ENCODE measurements at regions not wholly inside any gene's neighbourhood (a gene's known extent, or its start where the extent isn't known, plus 50 kb on each side); places are given as distances from the start of the nearest gene placed in this dataset.

DNA sequence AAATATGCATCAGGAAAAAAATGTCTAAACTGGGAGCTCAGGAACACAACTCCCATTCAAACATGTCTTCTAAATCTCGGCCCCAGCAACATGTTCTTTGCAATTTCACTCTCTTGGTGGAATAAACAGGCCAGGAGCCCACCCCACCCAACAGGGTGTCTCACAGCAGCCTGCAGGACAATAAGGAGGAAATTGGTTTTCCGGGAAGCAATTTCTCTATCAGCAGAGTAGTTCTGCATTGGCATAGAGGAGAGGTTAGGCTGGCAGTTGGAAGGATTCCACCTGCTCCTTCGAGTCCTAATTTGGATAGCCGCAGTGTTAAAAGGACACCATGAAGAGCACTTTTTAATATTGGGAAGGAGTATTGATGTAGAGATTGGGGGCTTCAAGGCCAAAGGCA is 55.9 kb upstream of the BARX2 start:
- TF ChIP-seq SIN3A (IDR thresholded peaks at IDR 0.05; ENCODE audit: borderline replicate concordance, insufficient read depth, low read length) (no peak), TAF1 (IDR thresholded peaks at IDR 0.05; ENCODE audit: borderline replicate concordance, insufficient read depth, low read length) (no peak), POLR2AphosphoS5 (IDR thresholded peaks at IDR 0.05; ENCODE audit: low read depth, low read length) (no peak), FOXP2 (optimal IDR thresholded peaks at IDR 0.05; ENCODE audit: borderline replicate concordance, extremely low read depth, extremely low read length, insufficient read depth) (no peak)
- TF ChIP-seq, protein P1, sequence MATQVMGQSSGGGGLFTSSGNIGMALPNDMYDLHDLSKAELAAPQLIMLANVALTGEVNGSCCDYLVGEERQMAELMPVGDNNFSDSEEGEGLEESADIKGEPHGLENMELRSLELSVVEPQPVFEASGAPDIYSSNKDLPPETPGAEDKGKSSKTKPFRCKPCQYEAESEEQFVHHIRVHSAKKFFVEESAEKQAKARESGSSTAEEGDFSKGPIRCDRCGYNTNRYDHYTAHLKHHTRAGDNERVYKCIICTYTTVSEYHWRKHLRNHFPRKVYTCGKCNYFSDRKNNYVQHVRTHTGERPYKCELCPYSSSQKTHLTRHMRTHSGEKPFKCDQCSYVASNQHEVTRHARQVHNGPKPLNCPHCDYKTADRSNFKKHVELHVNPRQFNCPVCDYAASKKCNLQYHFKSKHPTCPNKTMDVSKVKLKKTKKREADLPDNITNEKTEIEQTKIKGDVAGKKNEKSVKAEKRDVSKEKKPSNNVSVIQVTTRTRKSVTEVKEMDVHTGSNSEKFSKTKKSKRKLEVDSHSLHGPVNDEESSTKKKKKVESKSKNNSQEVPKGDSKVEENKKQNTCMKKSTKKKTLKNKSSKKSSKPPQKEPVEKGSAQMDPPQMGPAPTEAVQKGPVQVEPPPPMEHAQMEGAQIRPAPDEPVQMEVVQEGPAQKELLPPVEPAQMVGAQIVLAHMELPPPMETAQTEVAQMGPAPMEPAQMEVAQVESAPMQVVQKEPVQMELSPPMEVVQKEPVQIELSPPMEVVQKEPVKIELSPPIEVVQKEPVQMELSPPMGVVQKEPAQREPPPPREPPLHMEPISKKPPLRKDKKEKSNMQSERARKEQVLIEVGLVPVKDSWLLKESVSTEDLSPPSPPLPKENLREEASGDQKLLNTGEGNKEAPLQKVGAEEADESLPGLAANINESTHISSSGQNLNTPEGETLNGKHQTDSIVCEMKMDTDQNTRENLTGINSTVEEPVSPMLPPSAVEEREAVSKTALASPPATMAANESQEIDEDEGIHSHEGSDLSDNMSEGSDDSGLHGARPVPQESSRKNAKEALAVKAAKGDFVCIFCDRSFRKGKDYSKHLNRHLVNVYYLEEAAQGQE (IDR thresholded peaks at IDR 0.05; ENCODE audit: insufficient read depth in 1 of 2, low read depth in 2 of 2, low read length in 2 of 2) = no peak

DNA sequence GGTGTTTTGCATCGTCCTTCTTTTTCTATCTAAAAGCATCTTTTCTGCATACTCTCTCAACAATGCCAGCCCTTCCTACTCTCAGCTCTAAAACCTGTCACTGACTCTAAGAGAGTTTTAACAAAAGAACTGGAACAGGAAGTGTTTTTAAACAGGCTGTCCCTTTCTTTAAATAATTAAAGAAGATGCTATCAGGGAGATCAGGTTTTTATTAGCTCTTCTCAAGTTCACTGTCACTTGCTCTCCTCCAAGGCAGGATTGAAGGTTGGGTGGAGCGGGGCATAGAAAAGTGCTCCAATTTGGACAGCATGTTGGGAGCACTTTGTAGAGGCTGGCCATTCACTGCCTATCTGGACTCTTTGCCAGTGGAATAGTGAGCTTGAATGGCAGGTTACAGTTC is 56.4 kb upstream of the BARX2 start:
- TF ChIP-seq SIN3A (IDR thresholded peaks at IDR 0.05; ENCODE audit: borderline replicate concordance, insufficient read depth, low read length) (no peak), TAF1 (IDR thresholded peaks at IDR 0.05; ENCODE audit: borderline replicate concordance, insufficient read depth, low read length) (no peak), POLR2AphosphoS5 (IDR thresholded peaks at IDR 0.05; ENCODE audit: low read depth, low read length) (no peak), FOXP2 (optimal IDR thresholded peaks at IDR 0.05; ENCODE audit: borderline replicate concordance, extremely low read depth, extremely low read length, insufficient read depth) (no peak)
- TF ChIP-seq, protein P1 (IDR thresholded peaks at IDR 0.05; ENCODE audit: insufficient read depth in 1 of 2, low read depth in 2 of 2, low read length in 2 of 2) = no peak

DNA sequence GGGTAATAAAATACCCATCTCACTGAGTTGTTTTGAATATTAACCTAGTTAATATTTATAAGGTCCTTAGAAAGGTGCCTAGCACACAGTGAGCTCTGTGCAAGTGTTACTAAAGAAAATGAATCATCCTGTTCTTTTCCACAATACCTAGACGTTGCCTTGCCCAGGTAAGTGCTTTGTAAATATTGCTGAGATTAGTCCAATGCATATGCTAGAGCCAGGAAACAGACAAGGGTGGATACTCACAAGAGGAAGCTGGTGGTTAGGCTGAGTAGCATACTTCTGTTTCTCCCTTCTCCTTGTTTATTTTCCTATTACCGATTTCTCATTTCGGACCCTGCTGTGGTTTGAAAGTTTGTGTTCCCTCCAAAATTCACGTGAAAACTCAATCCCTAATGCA is 58.1 kb upstream of the BARX2 start:
- no peak for TF ChIP-seq SIN3A (IDR thresholded peaks at IDR 0.05; ENCODE audit: borderline replicate concordance, insufficient read depth, low read length)
- TF ChIP-seq FOXP2 (optimal IDR thresholded peaks at IDR 0.05; ENCODE audit: borderline replicate concordance, extremely low read depth, extremely low read length, insufficient read depth) = no peak
- no peak for TF ChIP-seq POLR2AphosphoS5 (IDR thresholded peaks at IDR 0.05; ENCODE audit: low read depth, low read length)
- TF ChIP-seq, protein P1 (IDR thresholded peaks at IDR 0.05; ENCODE audit: insufficient read depth in 1 of 2, low read depth in 2 of 2, low read length in 2 of 2) = no peak
- TF ChIP-seq TAF1 (IDR thresholded peaks at IDR 0.05; ENCODE audit: borderline replicate concordance, insufficient read depth, low read length) = no peak

DNA sequence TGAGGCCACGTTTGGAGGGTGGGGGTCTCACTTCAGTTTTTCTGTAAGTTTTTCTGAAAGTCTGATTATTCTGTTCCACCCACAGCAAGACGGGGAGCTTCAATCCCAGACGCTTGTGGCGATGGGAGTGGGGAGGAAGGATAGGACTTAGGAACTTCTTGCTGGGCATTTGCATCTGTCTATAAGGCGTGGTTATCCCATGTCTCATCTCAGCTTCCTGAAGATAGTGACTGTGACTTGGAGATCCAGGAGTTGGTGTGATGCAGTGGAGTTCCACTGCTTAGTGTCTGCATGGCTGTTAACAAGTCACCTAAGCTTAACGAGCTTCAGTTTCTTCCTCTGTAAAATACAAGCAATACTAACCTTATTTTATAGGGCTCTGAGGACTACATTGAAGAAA is 58.9 kb upstream of the BARX2 start:
- TF ChIP-seq, protein P1 (IDR thresholded peaks at IDR 0.05; ENCODE audit: insufficient read depth in 1 of 2, low read depth in 2 of 2, low read length in 2 of 2) = no peak
- no peak for TF ChIP-seq TAF1 (IDR thresholded peaks at IDR 0.05; ENCODE audit: borderline replicate concordance, insufficient read depth, low read length)
- no peak for TF ChIP-seq SIN3A (IDR thresholded peaks at IDR 0.05; ENCODE audit: borderline replicate concordance, insufficient read depth, low read length)
- no peak for TF ChIP-seq POLR2AphosphoS5 (IDR thresholded peaks at IDR 0.05; ENCODE audit: low read depth, low read length)
- no peak for TF ChIP-seq FOXP2 (optimal IDR thresholded peaks at IDR 0.05; ENCODE audit: borderline replicate concordance, extremely low read depth, extremely low read length, insufficient read depth)
